ENCODE measurements at regions not wholly inside any gene's neighbourhood (a gene's known extent, or its start where the extent isn't known, plus 50 kb on each side); places are given as distances from the start of the nearest gene placed in this dataset.

- TF ChIP-seq SMC3 (conservative IDR thresholded peaks at IDR 0.05; ENCODE audit: poor library complexity) (no peak), CTCF (IDR thresholded peaks at IDR 0.05; ENCODE audit: poor library complexity, severe bottlenecking) (no peak), TAF1 (IDR thresholded peaks at IDR 0.05; ENCODE audit: low read depth) (no peak), EP300 (conservative IDR thresholded peaks at IDR 0.05; ENCODE audit: poor library complexity, severe bottlenecking) (no peak)
Observed at GRCh38 chr14:97218691-97219430, 421.7 kb downstream of the VRK1 start.

Data from neural cell (in vitro differentiated cells).